ENCODE measurements at regions not wholly inside any gene's neighbourhood (a gene's known extent, or its start where the extent isn't known, plus 50 kb on each side); places are given as distances from the start of the nearest gene placed in this dataset.

GRCh38 chr14:66017927-66018326 lies 468.2 kb upstream of the CCDC196 start:
- no peak for TF ChIP-seq EZH2 (IDR thresholded peaks at IDR 0.05; ENCODE audit: borderline replicate concordance, low read depth, low read length, severe bottlenecking)
- TF ChIP-seq, protein P1, sequence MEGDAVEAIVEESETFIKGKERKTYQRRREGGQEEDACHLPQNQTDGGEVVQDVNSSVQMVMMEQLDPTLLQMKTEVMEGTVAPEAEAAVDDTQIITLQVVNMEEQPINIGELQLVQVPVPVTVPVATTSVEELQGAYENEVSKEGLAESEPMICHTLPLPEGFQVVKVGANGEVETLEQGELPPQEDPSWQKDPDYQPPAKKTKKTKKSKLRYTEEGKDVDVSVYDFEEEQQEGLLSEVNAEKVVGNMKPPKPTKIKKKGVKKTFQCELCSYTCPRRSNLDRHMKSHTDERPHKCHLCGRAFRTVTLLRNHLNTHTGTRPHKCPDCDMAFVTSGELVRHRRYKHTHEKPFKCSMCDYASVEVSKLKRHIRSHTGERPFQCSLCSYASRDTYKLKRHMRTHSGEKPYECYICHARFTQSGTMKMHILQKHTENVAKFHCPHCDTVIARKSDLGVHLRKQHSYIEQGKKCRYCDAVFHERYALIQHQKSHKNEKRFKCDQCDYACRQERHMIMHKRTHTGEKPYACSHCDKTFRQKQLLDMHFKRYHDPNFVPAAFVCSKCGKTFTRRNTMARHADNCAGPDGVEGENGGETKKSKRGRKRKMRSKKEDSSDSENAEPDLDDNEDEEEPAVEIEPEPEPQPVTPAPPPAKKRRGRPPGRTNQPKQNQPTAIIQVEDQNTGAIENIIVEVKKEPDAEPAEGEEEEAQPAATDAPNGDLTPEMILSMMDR (IDR thresholded peaks at IDR 0.05; ENCODE audit: borderline replicate concordance, extremely low read depth, low read length, poor library complexity, severe bottlenecking), result no peak
